H9 (cell line): ENCODE measurements at regions not wholly inside any gene's neighbourhood (a gene's known extent, or its start where the extent isn't known, plus 50 kb on each side); places are given as distances from the start of the nearest gene placed in this dataset.
A peak's percentile ranks its signal among the peaks of the same experiment; 100 is the strongest.

Experiments
- DNase-seq: peaks from one replicate; pipeline ENCODE4 v3.0.0-alpha.2; 2017
- H2AFZ ChIP-seq: one replicate; pipeline ENCODE4 v1.6.1; 2013; ENCODE audit warnings: mild to moderate bottlenecking, low read length, control low read depth, moderate library complexity
- H2AK5ac ChIP-seq: 2 replicates; pipeline ENCODE4 v1.6.1; 2013; ENCODE audit warnings: low read length, control low read depth, mixed read lengths; ENCODE audit not compliant: insufficient read length
- H2BK120ac ChIP-seq: one replicate; pipeline ENCODE4 v1.6.1; 2013; ENCODE audit warnings: low read depth, mild to moderate bottlenecking, low read length, control low read depth, inconsistent platforms; ENCODE audit not compliant: poor library complexity, severe bottlenecking
- H2BK12ac ChIP-seq: 2 replicates; pipeline ENCODE4 v1.6.1; 2013; ENCODE audit warnings: low read length, control low read depth, mixed read lengths, low read depth; ENCODE audit not compliant: insufficient read length
- H2BK15ac ChIP-seq: 2 replicates; pipeline ENCODE4 v1.6.1; 2013; ENCODE audit warnings: low read depth, low read length, control low read depth
- H2BK20ac ChIP-seq: one replicate; pipeline ENCODE4 v1.6.1; 2013; ENCODE audit warnings: low read depth, mild to moderate bottlenecking, low read length, control low read depth, inconsistent platforms; ENCODE audit not compliant: poor library complexity, severe bottlenecking
- H2BK5ac ChIP-seq: 2 replicates; pipeline ENCODE4 v1.6.1; 2013; ENCODE audit warnings: low read length, control low read depth, mixed read lengths; ENCODE audit not compliant: insufficient read length
- H3K14ac ChIP-seq: 2 replicates; pipeline ENCODE4 v1.6.1; 2013; ENCODE audit warnings: low read length, control low read depth; ENCODE audit not compliant: insufficient read depth
- H3K18ac ChIP-seq: 2 replicates; pipeline ENCODE4 v1.6.1; 2013; ENCODE audit warnings: low read depth, mild to moderate bottlenecking, mixed read lengths, low read length, control low read depth; ENCODE audit not compliant: insufficient read length
- H3K23ac ChIP-seq: 2 replicates; pipeline ENCODE4 v1.6.1; 2013; ENCODE audit warnings: low read length, control low read depth, mixed read lengths, low read depth; ENCODE audit not compliant: insufficient read length
- H3K23me2 ChIP-seq: 2 replicates; pipeline ENCODE4 v1.6.1; 2013; ENCODE audit warnings: low read depth, mild to moderate bottlenecking, mixed read lengths, low read length, control low read depth; ENCODE audit not compliant: insufficient read length, poor library complexity, severe bottlenecking
- H3K27ac ChIP-seq: 2 replicates; pipeline ENCODE4 v1.5.1; 2013; ENCODE audit warnings: low read length, control low read depth, mixed read lengths, low read depth; ENCODE audit not compliant: insufficient read length
- H3K27me3 ChIP-seq: 2 replicates; pipeline ENCODE4 v1.6.1; 2013; ENCODE audit warnings: low read length, control low read depth, inconsistent platforms; ENCODE audit not compliant: insufficient read depth
- H3K4ac ChIP-seq: 2 replicates; pipeline ENCODE4 v1.6.1; 2013; ENCODE audit warnings: low read depth, mild to moderate bottlenecking, control low read depth, inconsistent platforms, low read length, moderate library complexity
- H3K4me1 ChIP-seq: 2 replicates; pipeline ENCODE4 v1.6.1; 2013; ENCODE audit warnings: low read length, control low read depth, inconsistent platforms; ENCODE audit not compliant: insufficient read depth
- H3K4me2 ChIP-seq: 2 replicates; pipeline ENCODE4 v1.6.1; 2013; ENCODE audit warnings: low read length, control low read depth, mixed read lengths; ENCODE audit not compliant: insufficient read length, insufficient read depth
- H3K56ac ChIP-seq: 2 replicates; pipeline ENCODE4 v1.6.1; 2013; ENCODE audit warnings: low read depth, mild to moderate bottlenecking, mixed read lengths, low read length, control low read depth; ENCODE audit not compliant: insufficient read length
- H3K79me1 ChIP-seq: 2 replicates; pipeline ENCODE4 v1.6.1; 2013; ENCODE audit warnings: low read depth, mild to moderate bottlenecking, moderate library complexity, low read length, control low read depth, inconsistent platforms; ENCODE audit not compliant: insufficient read depth, poor library complexity, severe bottlenecking
- H3K79me2 ChIP-seq: 2 replicates; pipeline ENCODE4 v1.6.1; 2013; ENCODE audit warnings: low read length, control low read depth, inconsistent platforms; ENCODE audit not compliant: insufficient read depth
- H3K9ac ChIP-seq: 2 replicates; pipeline ENCODE4 v1.6.1; 2013; ENCODE audit warnings: low read length, control low read depth, mixed read lengths; ENCODE audit not compliant: insufficient read length; ENCODE audit errors: extremely low read depth
- H3K9me3 ChIP-seq: one replicate; pipeline ENCODE4 v1.6.1; 2013; ENCODE audit warnings: low read depth, low read length, inconsistent platforms; ENCODE audit not compliant: control insufficient read depth
- H3T11ph ChIP-seq: one replicate; pipeline ENCODE4 v1.6.1; 2013; ENCODE audit warnings: mild to moderate bottlenecking, low read length, control low read depth, inconsistent platforms
- H4K20me1 ChIP-seq: one replicate; pipeline ENCODE4 v1.6.1; 2013; ENCODE audit not compliant: control insufficient read depth, insufficient read length, insufficient read depth
- H4K5ac ChIP-seq: 2 replicates; pipeline ENCODE4 v1.6.1; 2013; ENCODE audit warnings: low read depth, mild to moderate bottlenecking, mixed read lengths, low read length, control low read depth; ENCODE audit not compliant: insufficient read length
- H4K8ac ChIP-seq: replicated peaks from 2 replicates; pipeline ENCODE4 v1.6.1; 2013; ENCODE audit warnings: low read length, control low read depth, mixed read lengths, low read depth; ENCODE audit not compliant: insufficient read length
- H4K91ac ChIP-seq: 2 replicates; pipeline ENCODE4 v1.6.1; 2013; ENCODE audit warnings: low read depth, mild to moderate bottlenecking, moderate library complexity, mixed read lengths, low read length, control low read depth; ENCODE audit not compliant: insufficient read length
- H3K27ac Mint-ChIP-seq, 3 experiments: 2 replicates in 2 of 3; 3 replicates in 1 of 3; pipeline ENCODE4 v1.8.0; 2020 to 2021; ENCODE audit warnings: mixed read lengths in 3 of 3, mild to moderate bottlenecking in 1 of 3, moderate library complexity in 1 of 3
- H3K27me3 Mint-ChIP-seq: 2 replicates; pipeline ENCODE4 v1.8.0; 2021; ENCODE audit warnings: low read depth, mild to moderate bottlenecking, moderate library complexity, mixed read lengths
- H3K36me3 Mint-ChIP-seq, 3 experiments: 2 replicates in 2 of 3; 3 replicates in 1 of 3; pipeline ENCODE4 v1.8.0; 2020 to 2021; ENCODE audit warnings: low read depth in 3 of 3, mixed read lengths in 3 of 3; ENCODE audit not compliant: insufficient read depth in 1 of 3
- H3K4me1 Mint-ChIP-seq, 2 experiments: 2 replicates each; pipeline ENCODE4 v1.8.0; 2020; ENCODE audit warnings: mixed read lengths in 2 of 2
- H3K4me3 Mint-ChIP-seq, 2 experiments: 2 replicates in 1 of 2; 3 replicates in 1 of 2; pipeline ENCODE4 v1.8.0; 2020 to 2021; ENCODE audit warnings: mild to moderate bottlenecking in 2 of 2, mixed read lengths in 2 of 2, moderate library complexity in 1 of 2
- H3K9me3 Mint-ChIP-seq, 2 experiments: 2 replicates in 1 of 2; 3 replicates in 1 of 2; pipeline ENCODE4 v1.8.0; 2020; ENCODE audit warnings: mild to moderate bottlenecking in 2 of 2, mixed read lengths in 2 of 2, moderate library complexity in 1 of 2
- CTCF ChIP-seq: fragments of 200-600 bp; sonication (generic); conservative IDR thresholded peaks from 3 replicates; pipeline ENCODE4 v1.8.0; 2021; ENCODE audit warnings: antibody characterized with exemption, mild to moderate bottlenecking
- WGBS: extraction: QIAGEN DNeasy Blood & Tissue Kit; methylation state at CpG from one replicate; pipeline ENCODE4 v1.1.7; 2013; ENCODE audit warnings: missing lambda C conversion rate, low lambda C conversion rate, mixed read lengths; ENCODE audit not compliant: insufficient read length; ENCODE audit errors: extremely low coverage; 5-methylcytosine and 5-hydroxymethylcytosine counted together

GRCh38 chr7:125033506-125033905 lies 103.9 kb upstream of the POT1 start:
- peak; percentile 65 for DNase-seq

More at GRCh38 chr7:125033506-125033905, 103.9 kb upstream of the POT1 start:
- no CpG with 5 or more reads among the region's 9 CpGs for WGBS
- Histone ChIP-seq H3K4me2 (no peak overlapping the region), H3T11ph (no peak overlapping the region), H3K27me3 (no peaks in the 10 kb centered on the region), H3K56ac (no peak overlapping the region), H3K79me2 (no peaks in the 10 kb centered on the region), H2BK12ac (no peak overlapping the region), H3K4me1 (no peaks in the 10 kb centered on the region), H3K9ac (no peak overlapping the region), H4K5ac (no peak overlapping the region), H3K27ac (no peak overlapping the region), H2AK5ac (no peak overlapping the region), H4K8ac (no peak overlapping the region), H4K91ac (no peak overlapping the region), H2BK15ac (no peak overlapping the region), H3K18ac (no peak overlapping the region), H2AFZ (no peak overlapping the region), H2BK20ac (no peak overlapping the region), H3K4ac (no peak overlapping the region), H3K9me3 (no peaks in the 10 kb centered on the region), H2BK5ac (no peak overlapping the region), H3K79me1 (no peaks in the 10 kb centered on the region), H3K23ac (no peak overlapping the region), H2BK120ac (no peak overlapping the region), H3K14ac (no peak overlapping the region), H3K23me2 (no peaks in the 10 kb centered on the region), H4K20me1 (no peaks in the 10 kb centered on the region)
- Mint-ChIP-seq H3K27ac (no peak overlapping the region; a peak in 1 of 7 replicates), H3K4me3 (no peak overlapping the region), H3K9me3 (no peaks in the 10 kb centered on the region), H3K36me3 (no peaks in the 10 kb centered on the region), H3K27me3 (no peaks in the 10 kb centered on the region), H3K4me1 (no peaks in the 10 kb centered on the region)
- TF ChIP-seq CTCF, result peak; percentile 20; the same call in 1 of the 3 replicates
